Activated CD4-positive, alpha-beta T cell treated with anti-CD3 and anti-CD28 coated beads, Interleukin-2, amount 10 ng/mL, durations not matched to agents 24 days and 14 days (primary cell): ENCODE measurements at regions not wholly inside any gene's neighbourhood (a gene's known extent, or its start where the extent isn't known, plus 50 kb on each side); places are given as distances from the start of the nearest gene placed in this dataset.

Experiments used
- DNase-seq: peaks from one replicate; pipeline ENCODE4 v3.0.0; 2022
- H3K27ac Mint-ChIP-seq: one replicate; pipeline ENCODE4 v1.8.0; 2022; ENCODE audit warnings: mild to moderate bottlenecking, mixed read lengths
- H3K27me3 Mint-ChIP-seq: one replicate; pipeline ENCODE4 v1.8.0; 2022; ENCODE audit warnings: mixed read lengths
- H3K36me3 Mint-ChIP-seq: one replicate; pipeline ENCODE4 v1.8.0; 2022; ENCODE audit warnings: low read depth, mild to moderate bottlenecking, mixed read lengths
- H3K4me1 Mint-ChIP-seq: one replicate; pipeline ENCODE4 v1.8.0; 2021; ENCODE audit warnings: mixed read lengths
- H3K4me3 Mint-ChIP-seq: one replicate; pipeline ENCODE4 v1.8.0; 2022; ENCODE audit warnings: mild to moderate bottlenecking, moderate library complexity, mixed read lengths
- H3K9me3 Mint-ChIP-seq: one replicate; pipeline ENCODE4 v1.8.0; 2021; ENCODE audit warnings: mixed read lengths
- intact Hi-C: fragments of 100-400 bp; cut with micrococcal nuclease; formaldehyde crosslinking; loops from one replicate; pipeline ENCODE4 v1.15.1; 2023

DNA sequence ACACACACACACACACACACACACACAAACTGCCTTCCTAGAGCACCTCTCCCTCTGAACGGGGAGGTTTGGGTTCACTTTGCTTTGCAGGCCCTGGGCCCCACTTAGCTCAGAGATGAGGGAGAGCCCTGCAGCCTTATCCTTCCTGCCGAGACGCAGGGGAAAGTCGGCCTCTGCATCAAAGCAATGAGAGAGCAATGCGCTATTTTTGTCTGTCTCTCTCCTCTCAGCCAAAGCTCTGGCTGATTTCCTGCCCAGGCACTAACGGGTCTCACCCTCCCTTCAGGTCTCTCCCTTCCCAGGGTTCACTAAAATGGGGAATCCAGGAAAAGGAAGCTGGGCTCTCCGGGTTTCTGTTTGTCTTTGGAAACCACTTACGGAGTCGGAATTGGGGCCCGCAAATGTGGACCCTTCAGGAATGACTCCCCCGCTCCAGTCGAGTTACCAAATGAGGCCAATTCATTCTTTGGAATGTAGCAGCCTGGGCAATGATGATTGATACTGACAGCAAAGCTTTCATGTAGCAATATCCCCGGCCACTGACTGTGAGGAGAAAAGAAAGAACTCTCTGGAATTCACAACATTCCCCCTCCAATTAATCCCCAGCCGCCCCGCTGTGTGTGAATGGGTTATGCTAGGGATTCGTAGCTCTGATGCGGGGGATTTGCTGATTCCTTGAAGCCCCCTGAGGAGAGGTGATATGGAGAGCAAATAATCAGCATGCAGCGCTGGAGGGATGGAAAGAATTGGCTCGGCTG, 61.5 kb upstream of the WLS start:
- no peak overlapping the region for H3K27ac Mint-ChIP-seq

DNA sequence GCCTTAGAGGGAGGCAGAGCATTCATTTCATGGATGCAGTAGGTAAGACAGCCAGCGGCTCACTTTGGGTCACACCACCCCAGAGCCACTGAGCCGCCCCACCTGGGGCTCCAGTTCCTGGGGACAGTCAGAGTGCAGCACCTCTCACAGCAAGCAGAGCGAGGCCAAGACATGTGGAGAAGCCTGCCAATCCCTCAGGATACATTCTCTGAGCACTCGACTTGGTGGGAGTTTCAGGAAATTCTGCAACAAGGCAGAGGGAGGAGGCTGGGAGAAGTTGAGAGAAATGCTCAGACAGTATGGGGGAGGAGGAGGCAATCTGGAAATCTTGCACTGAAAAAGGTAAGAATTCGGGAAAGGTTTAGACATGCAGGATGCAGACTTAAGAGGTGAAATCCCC, 60.8 kb upstream of the WLS start:
- H3K4me3 Mint-ChIP-seq, result no peak overlapping the region
- no peak for DNase-seq
- peaks cover 3% of the 10 kb centered on the region for H3K27me3 Mint-ChIP-seq
- no peak overlapping the region for H3K27ac Mint-ChIP-seq
- H3K9me3 Mint-ChIP-seq, result no peaks in the 10 kb centered on the region
- intact Hi-C loops, result no loop called here
- no peaks in the 10 kb centered on the region for H3K36me3 Mint-ChIP-seq
- no peaks in the 10 kb centered on the region for H3K4me1 Mint-ChIP-seq

More for the DNA sequence above, 61.5 kb upstream of the WLS start:
- H3K4me3 Mint-ChIP-seq, result no peak overlapping the region
- H3K36me3 Mint-ChIP-seq, result no peaks in the 10 kb centered on the region
- H3K9me3 Mint-ChIP-seq, result no peaks in the 10 kb centered on the region
- no peaks in the 10 kb centered on the region for H3K4me1 Mint-ChIP-seq
- intact Hi-C loops, result no loop called here
- peaks cover 3% of the 10 kb centered on the region for H3K27me3 Mint-ChIP-seq
- DNase-seq, result no peak

DNA sequence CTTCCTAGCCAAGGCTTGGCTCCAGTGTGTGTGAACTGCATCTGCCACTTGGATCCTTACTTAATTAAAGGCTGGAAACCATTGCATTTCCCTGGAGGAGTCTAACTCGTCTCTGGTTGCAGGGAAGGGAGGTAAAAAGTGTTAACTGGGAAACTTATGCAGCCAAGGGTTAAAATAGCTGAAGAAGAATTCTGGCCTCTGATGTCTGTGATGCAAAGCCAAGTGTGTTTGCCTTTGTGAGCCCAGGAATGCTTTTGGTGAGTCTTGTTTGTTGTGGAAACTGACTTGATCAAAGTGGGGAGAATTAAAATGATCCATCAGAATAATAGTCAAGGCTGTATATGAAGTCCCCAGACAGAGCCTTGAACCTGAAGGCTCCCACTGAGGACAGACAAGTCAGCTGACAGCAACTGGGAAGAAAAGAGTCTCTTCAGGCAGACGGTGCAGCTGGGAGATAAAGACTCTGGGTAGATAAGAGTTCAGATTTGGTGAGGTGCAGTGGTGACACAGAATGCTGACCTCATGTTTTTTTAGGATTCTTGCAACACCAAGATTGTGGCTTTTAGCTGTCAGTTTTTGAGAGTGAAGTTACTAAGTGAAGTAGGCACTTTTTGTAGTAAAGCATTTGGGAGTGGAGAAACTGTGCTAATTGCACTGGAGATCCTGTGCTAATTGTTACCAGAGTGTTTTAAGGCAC, 59.5 kb upstream of the WLS start:
- DNase-seq, result no peak
- Mint-ChIP-seq H3K27me3 (peaks cover 3% of the 10 kb centered on the region), H3K4me3 (no peak overlapping the region), H3K4me1 (no peaks in the 10 kb centered on the region), H3K36me3 (no peaks in the 10 kb centered on the region), H3K27ac (no peak overlapping the region), H3K9me3 (no peaks in the 10 kb centered on the region)
- intact Hi-C loops, result no loop called here

DNA sequence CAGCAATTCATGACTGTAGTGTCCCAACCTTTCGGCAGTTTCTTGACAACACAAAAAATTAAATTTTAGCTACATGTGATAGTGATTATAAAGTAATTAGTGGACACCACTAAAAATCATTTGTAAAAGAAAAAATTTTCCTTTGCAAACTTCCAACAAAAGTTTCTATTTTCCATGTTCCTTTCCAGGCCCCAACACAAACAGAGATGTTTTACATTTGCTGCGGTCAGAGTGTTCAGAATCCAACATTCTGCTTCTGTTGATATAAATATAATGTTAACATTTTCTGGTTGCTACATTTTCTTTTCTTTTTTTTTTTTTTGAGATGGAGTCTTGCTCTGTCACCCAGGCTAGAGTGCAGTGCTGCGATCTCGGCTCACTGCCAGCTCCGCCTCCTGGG, 54.9 kb upstream of the WLS start:
- H3K27ac Mint-ChIP-seq, result no peak overlapping the region
- intact Hi-C loops, result no loop called here
- H3K4me3 Mint-ChIP-seq, result no peak overlapping the region
- no peaks in the 10 kb centered on the region for H3K9me3 Mint-ChIP-seq
- H3K27me3 Mint-ChIP-seq, result no peaks in the 10 kb centered on the region
- no peaks in the 10 kb centered on the region for H3K4me1 Mint-ChIP-seq
- DNase-seq, result no peak
- no peaks in the 10 kb centered on the region for H3K36me3 Mint-ChIP-seq

DNA sequence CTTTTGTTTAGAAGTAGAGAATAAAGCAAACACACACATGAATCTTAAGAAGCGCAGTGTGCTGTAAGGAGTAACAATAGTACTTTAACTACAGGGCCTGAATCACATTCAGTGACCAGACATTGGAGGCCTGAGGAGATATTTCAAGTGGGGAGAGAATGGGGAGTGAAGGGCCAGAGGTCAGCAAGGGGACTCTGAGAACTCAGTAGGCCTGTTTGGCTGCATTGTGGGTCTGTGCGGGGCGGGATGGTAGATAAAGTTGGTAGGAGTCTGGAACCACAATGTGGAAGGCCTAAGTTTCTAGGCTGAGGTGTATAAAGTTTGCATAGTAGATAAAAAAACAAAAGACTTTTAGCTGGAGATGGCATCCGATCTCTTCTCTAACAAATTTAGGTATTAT, 52.7 kb upstream of the WLS start:
- H3K27ac Mint-ChIP-seq, result no peak overlapping the region
- no peak overlapping the region for H3K4me3 Mint-ChIP-seq
- intact Hi-C loops, result no loop called here
- H3K9me3 Mint-ChIP-seq, result no peaks in the 10 kb centered on the region
- no peaks in the 10 kb centered on the region for H3K4me1 Mint-ChIP-seq
- no peaks in the 10 kb centered on the region for H3K36me3 Mint-ChIP-seq
- DNase-seq, result no peak
- H3K27me3 Mint-ChIP-seq, result no peaks in the 10 kb centered on the region

DNA sequence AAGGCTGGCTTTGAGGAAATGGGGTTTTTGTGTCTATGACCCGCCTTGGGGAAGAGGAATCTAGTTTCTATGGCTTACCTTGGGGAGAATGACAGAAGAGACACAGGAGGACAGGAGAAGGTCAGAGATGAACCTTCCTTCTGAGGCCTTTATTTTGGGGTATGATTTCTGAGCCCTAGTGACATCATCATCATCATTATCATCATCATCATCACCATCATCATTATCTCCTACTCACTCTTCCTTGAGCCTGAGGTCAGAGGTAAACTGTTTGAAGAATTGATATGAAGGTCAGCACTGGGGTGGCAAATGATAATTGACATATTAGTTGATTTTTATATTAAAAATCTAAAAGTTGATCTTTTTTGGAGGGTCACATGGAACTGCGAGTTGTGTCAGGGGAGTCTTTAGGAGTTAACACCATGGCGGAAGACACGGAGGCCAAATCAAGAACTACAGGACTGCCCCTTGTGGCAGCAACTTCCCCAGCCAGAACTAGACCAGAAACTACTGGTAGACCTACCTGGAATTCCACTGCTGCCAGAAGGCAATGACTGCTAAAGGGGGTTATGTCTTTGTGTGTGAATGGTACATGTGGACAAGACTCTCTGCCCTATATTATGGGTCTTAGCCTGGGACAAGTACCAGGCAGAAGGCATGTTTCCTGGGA, 49.8 kb upstream of the WLS start:
- no peak for DNase-seq
- Mint-ChIP-seq H3K9me3 (no peaks in the 10 kb centered on the region), H3K4me3 (no peak overlapping the region), H3K27ac (no peak overlapping the region), H3K27me3 (no peaks in the 10 kb centered on the region), H3K4me1 (no peaks in the 10 kb centered on the region), H3K36me3 (no peaks in the 10 kb centered on the region)
- intact Hi-C loops, result no loop called here
